ENCODE measurements at regions not wholly inside any gene's neighbourhood (a gene's known extent, or its start where the extent isn't known, plus 50 kb on each side); places are given as distances from the start of the nearest gene placed in this dataset.

- TF ChIP-seq POLR2A (IDR thresholded peaks at IDR 0.05) (no peak), POLR2AphosphoS5 (IDR thresholded peaks at IDR 0.05) (no peak), EP300 (IDR thresholded peaks at IDR 0.05) (no peak)
Observed at GRCh38 chr6:94683409-94683808, 893.9 kb upstream of the MANEA start.
